Liver (tissue), 2 donors: ENCODE measurements at regions not wholly inside any gene's neighbourhood (a gene's known extent, or its start where the extent isn't known, plus 50 kb on each side); places are given as distances from the start of the nearest gene placed in this dataset.

Experiments
- CTCF ChIP-seq: fragments of 150-350 bp; IDR thresholded peaks from 2 replicates; pipeline ENCODE4 v1.5.1; 2017; ENCODE audit warnings: improper control_type of control experiment, low read depth, low read length; ENCODE audit not compliant: missing input control
- MAX ChIP-seq: IDR thresholded peaks from 2 replicates; pipeline ENCODE4 v1.6.1; 2016; ENCODE audit warnings: antibody characterized with exemption
- donor health status: healthy.

- TF ChIP-seq CTCF (no peak), MAX (no peak)
Measured at GRCh38 chr1:220330265-220330664, 58.0 kb upstream of the RAB3GAP2 start.
